ENCODE measurements at regions not wholly inside any gene's neighbourhood (a gene's known extent, or its start where the extent isn't known, plus 50 kb on each side); places are given as distances from the start of the nearest gene placed in this dataset.

DNA sequence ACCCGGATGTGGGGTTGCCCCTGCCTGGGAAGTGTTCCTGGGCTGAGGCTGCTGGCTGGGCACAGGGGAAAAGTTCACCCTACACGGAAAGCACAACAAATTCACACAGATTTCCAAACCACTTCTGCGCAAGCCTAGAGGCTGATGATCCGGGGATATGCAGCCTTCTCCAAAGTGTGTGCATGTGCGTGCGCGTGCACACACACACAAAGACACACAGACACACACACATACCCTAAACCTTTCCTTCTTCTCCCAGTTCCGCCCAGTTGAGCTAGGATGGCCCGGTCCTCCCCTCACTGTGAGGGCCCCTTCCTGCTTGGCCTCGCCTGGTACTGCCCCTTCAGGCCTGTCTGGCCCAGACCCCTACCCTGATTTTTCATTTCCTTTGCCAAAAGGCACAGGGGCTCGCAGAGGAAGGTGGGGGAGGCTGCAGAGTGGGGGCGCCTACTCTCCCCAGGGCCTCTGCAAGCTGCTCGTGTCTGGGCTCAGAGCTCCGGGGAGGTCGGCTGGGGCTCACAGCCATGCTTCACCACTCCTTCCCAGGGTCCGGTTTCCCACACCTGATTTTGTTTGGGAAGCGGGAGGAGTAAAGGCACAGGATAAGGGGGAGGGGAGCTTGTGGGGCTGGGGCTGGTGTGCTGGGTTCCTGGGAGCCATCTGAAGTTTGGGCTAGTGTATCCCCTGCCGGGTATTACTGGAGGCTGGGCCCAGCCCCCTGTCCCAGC is 144.7 kb downstream of the ENGASE start:
- ChIA-PET CTCF (no interaction called here), POLR2A (no interaction called here)
- Mint-ChIP-seq H3K4me3 (no peak overlapping the region), H3K27me3 (peaks cover 37% of the 10 kb centered on the region), H3K4me1 (peaks cover 5% of the 10 kb centered on the region), H3K36me3 (ENCODE audit: low read depth) (no peaks in the 10 kb centered on the region), H3K27ac (no peak overlapping the region), H3K9me3 (ENCODE audit: low read depth) (no peaks in the 10 kb centered on the region)
- DNase-seq, result no peak
- ATAC-seq, result no peak
- intact Hi-C loops (cut with DNase I, micrococcal nuclease), result no loop called here

DNA sequence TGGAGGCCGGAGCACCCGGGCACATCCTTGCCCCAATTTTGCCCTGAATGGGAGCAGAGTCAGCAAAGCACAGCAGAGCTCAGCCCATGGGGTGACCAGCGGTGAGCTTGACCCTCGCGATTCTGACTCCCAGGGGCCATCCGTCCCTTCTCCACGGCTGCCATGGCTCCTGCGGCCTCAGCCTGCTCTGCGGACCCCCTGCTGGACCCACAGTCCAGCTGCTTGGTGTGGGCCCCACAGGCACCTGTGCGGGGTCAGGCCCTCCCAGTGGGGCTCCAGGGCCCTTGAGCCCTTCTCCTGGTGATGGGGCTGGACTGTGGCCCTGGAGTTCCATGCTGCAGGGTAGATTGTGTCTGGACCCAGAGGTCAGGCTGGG is 144.2 kb downstream of the ENGASE start:
- H3K27ac Mint-ChIP-seq, result no peak overlapping the region
- POLR2A ChIA-PET, result no interaction called here
- intact Hi-C loops (cut with DNase I, micrococcal nuclease), result no loop called here
- no peak overlapping the region for H3K4me3 Mint-ChIP-seq
- H3K9me3 Mint-ChIP-seq (ENCODE audit: low read depth), result no peaks in the 10 kb centered on the region
- H3K4me1 Mint-ChIP-seq, result peaks cover 5% of the 10 kb centered on the region
- H3K36me3 Mint-ChIP-seq (ENCODE audit: low read depth), result no peaks in the 10 kb centered on the region
- ATAC-seq (no peak), DNase-seq (no peak)
- CTCF ChIA-PET, result no interaction called here
- peaks cover 34% of the 10 kb centered on the region for H3K27me3 Mint-ChIP-seq

DNA sequence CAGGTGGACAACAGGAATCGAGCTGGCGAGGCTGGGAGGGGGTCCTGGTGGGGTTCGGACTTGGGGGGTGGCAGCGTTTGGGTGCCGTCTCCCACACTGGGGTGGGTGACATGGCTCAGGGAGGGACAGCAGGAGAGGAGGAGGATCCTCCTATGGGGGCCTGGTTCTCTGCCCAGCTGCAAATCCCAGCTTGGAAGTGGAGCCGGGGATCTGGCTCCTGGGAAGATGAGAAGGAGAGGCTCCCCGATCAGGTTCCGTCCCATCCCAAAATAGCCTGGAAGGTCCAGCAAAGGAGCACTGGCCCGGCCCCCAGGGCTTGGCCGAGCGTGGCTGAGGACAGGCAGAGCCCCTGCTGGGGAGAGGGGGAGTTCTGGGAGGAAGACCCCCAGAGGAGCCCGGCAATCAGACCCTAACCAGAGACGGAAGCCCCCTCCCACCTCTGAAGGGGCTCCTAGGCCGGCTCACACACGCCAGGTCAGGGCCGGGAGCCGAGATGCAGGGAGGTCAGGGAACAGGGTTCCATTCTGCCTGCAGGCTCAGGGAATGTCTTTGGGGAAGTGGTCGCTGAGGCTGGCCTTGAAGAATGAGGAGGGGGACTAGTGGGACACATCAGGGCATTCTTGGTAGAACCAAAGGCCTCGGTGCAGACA is 143.7 kb downstream of the ENGASE start:
- POLR2A ChIA-PET, result interaction anchor here (0.7 kb wide), 1 partner anchor 14 kb away, joined by 3 read pairs; no protein-coding TSS in a partner anchor
- Mint-ChIP-seq H3K4me3 (no peak overlapping the region), H3K9me3 (ENCODE audit: low read depth) (no peaks in the 10 kb centered on the region), H3K4me1 (peaks cover 5% of the 10 kb centered on the region), H3K27ac (no peak overlapping the region), H3K36me3 (ENCODE audit: low read depth) (no peaks in the 10 kb centered on the region), H3K27me3 (peaks cover 36% of the 10 kb centered on the region)
- intact Hi-C loops (cut with DNase I, micrococcal nuclease), result no loop called here
- CTCF ChIA-PET, result no interaction called here
- DNase-seq (no peak), ATAC-seq (no peak)

DNA sequence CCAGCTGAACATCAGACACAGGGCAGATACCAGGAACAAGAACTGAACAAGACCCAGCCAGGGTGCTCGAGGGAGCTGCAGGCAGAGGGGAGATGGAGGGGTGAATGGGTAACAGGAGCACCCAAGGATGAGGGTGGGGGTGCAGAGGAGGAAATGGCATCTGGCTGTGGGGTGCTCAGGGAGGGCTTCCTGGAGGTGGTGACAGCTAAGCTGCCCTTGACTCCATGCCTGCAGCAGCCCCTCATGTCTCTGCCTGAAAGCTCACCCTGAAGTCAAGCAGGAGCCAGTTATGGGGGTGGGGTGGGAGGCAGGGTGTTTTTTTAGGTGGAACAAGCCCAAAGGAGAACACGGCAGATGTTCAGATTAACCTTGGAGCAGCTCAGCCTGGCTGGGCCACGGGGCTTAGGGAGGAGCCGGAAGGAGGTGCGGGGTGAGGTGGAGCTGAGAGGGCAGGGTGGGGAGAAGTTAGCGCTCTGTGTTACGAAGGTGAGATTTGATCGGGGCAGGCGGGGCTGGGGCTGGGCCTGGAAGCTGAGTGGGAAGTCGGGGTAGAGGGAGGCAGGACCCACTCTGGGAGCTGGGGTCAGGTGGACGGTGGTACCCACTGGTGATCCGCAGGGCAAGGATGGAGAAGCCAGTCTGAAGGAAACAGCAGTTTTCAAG is 143.0 kb downstream of the ENGASE start:
- ChIA-PET POLR2A (interaction anchor here (0.7 kb wide), 1 partner anchor 13 kb away, joined by 3 read pairs; no protein-coding TSS in a partner anchor), CTCF (no interaction called here)
- Mint-ChIP-seq H3K27me3 (peaks cover 31% of the 10 kb centered on the region), H3K4me3 (no peak overlapping the region), H3K27ac (no peak overlapping the region), H3K4me1 (peaks cover 5% of the 10 kb centered on the region), H3K9me3 (ENCODE audit: low read depth) (no peaks in the 10 kb centered on the region), H3K36me3 (ENCODE audit: low read depth) (no peaks in the 10 kb centered on the region)
- intact Hi-C loops (cut with DNase I, micrococcal nuclease), result no loop called here
- ATAC-seq, result no peak
- no peak for DNase-seq

DNA sequence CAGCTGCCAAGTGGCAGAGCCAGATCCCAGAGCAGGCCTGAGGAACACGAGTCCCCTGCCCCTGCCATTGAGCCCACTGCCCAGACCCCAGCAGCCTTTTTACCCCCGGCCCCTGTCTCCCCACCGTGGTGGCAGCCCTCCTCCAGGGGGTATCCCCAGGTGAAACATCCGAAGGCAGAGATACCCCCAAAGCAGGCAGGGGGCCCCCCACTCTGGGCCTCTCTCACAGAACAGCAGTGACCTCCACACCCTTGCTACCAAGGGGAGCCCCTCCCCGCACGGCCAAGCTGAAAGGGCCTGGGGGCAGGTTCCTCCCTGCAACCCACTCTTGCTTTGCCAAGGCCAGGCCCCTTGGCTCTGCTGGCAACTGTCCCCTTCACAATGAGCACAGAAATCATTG is 142.2 kb downstream of the ENGASE start:
- ATAC-seq, result no peak
- POLR2A ChIA-PET, result no interaction called here
- intact Hi-C loops (cut with DNase I, micrococcal nuclease), result no loop called here

DNA sequence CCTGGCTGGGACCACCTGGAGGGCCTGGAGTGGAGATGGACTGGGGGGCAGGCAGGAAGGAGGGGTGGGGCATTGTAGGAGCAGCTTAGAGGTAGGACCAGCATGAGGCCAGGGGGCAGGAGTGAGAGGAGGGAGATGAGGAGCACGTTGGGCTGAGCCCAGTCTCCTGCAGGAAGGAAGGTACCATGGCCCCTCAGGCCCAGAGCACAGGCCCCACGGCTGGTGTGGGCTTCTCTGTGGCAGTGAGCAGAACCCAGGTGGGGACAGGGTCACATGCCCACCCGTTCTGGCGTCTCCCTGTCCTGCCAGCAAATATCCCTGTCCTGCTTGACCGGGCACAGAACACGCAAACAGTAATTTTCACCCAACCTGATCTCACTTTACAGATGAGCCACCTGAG is 141.8 kb downstream of the ENGASE start:
- Mint-ChIP-seq H3K4me1 (peaks cover 5% of the 10 kb centered on the region), H3K36me3 (ENCODE audit: low read depth) (no peaks in the 10 kb centered on the region), H3K9me3 (ENCODE audit: low read depth) (no peaks in the 10 kb centered on the region), H3K27me3 (peaks cover 32% of the 10 kb centered on the region), H3K27ac (no peak overlapping the region), H3K4me3 (no peak overlapping the region)
- intact Hi-C loops (cut with DNase I, micrococcal nuclease), result no loop called here
- CTCF ChIA-PET, result no interaction called here
- DNase-seq (no peak), ATAC-seq (no peak)
- POLR2A ChIA-PET, result no interaction called here

More for the DNA sequence above, 142.2 kb downstream of the ENGASE start:
- Mint-ChIP-seq H3K27me3 (peaks cover 33% of the 10 kb centered on the region), H3K4me3 (no peak overlapping the region), H3K9me3 (ENCODE audit: low read depth) (no peaks in the 10 kb centered on the region), H3K36me3 (ENCODE audit: low read depth) (no peaks in the 10 kb centered on the region), H3K27ac (no peak overlapping the region), H3K4me1 (peaks cover 5% of the 10 kb centered on the region)
- CTCF ChIA-PET, result no interaction called here
- DNase-seq, result no peak

DNA sequence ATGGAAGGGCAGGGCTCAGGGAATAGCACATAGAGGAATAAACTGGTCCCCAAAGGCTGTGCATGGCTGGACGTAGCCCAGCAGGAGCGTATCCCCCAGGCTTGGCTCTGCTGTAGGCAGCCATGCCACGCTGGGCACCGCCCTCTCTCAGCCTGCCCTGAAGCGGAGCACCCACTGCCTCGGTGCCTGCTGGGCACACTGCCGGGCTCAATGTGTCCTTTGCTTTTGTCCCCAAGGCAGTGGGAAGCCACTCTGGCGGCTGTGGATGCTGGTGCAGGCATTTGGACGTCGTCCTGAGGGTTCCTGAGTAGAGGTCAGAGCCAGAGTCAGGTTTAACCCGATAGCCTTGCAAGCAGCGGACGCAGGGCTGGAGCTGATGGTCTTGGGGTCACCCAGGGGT is 141.0 kb downstream of the ENGASE start:
- POLR2A ChIA-PET, result no interaction called here
- CTCF ChIA-PET, result no interaction called here
- no peak overlapping the region for H3K4me3 Mint-ChIP-seq
- DNase-seq (no peak), ATAC-seq (no peak)
- intact Hi-C loops (cut with DNase I, micrococcal nuclease), result no loop called here
- no peaks in the 10 kb centered on the region for H3K9me3 Mint-ChIP-seq (ENCODE audit: low read depth)
- peaks cover 32% of the 10 kb centered on the region for H3K27me3 Mint-ChIP-seq
- H3K27ac Mint-ChIP-seq, result no peak overlapping the region
- peaks cover 5% of the 10 kb centered on the region for H3K4me1 Mint-ChIP-seq
- no peaks in the 10 kb centered on the region for H3K36me3 Mint-ChIP-seq (ENCODE audit: low read depth)

DNA sequence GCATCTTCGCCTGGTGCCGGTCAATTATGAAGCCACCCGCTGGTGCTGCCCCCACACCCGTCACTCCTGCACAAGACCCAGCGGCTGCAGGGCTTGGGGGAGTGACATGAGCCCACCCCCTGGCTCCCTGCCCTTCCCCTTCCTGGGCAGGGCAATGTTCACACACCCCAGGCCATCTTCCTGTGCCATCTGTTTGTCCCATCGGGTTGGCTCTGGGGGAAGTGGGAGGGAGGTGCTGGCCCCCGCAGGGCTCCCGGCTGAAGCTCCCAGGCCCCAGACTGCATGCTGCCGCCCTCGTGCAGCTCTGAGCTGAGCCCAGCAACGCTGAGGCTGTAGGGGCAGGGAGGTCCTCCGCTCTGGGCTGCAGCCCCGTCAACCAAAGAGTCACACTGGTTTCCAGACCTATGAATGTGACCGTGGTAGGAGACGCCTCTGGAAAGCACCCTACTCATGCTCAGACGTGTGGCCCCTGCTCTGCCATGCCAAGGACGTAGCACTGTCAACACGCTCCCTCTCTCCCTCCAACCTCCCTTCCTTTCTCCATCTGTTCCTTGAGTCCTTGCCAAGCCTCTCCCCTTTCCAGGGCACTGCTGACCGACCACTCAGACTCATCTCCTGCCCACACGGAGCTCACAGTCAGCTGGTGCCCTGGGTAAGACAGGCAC is 140.4 kb downstream of the ENGASE start:
- Mint-ChIP-seq H3K4me1 (no peaks in the 10 kb centered on the region), H3K36me3 (ENCODE audit: low read depth) (no peaks in the 10 kb centered on the region), H3K27ac (no peak overlapping the region), H3K4me3 (no peak overlapping the region), H3K27me3 (peaks cover 27% of the 10 kb centered on the region), H3K9me3 (ENCODE audit: low read depth) (no peaks in the 10 kb centered on the region)
- ATAC-seq (no peak), DNase-seq (no peak)
- POLR2A ChIA-PET, result no interaction called here
- intact Hi-C loops (cut with DNase I, micrococcal nuclease), result no loop called here
- CTCF ChIA-PET, result no interaction called here

DNA sequence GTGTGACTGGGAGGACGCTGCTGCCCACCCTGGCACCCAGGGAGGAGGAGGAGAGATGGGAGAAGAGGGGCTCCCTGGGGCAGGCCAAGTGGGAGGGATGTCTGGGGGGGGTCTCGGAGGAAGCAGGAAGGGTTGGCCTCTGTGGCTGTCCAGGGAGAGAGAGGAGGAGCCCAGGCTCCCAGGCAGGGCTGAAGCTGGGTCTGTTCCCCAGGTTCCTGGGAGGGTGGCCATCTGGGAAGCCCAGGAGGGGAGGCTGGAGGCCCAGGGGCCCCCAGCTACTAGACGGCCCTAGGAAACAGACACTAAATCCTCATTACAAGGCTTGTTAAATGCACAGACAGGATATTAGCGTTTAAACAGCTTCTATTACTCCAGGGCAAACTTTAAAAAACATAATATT is 139.8 kb downstream of the ENGASE start:
- intact Hi-C loops (cut with DNase I, micrococcal nuclease), result no loop called here
- Mint-ChIP-seq H3K36me3 (ENCODE audit: low read depth) (no peaks in the 10 kb centered on the region), H3K27me3 (peaks cover 27% of the 10 kb centered on the region), H3K4me1 (no peaks in the 10 kb centered on the region), H3K9me3 (ENCODE audit: low read depth) (no peaks in the 10 kb centered on the region), H3K27ac (no peak overlapping the region), H3K4me3 (no peak overlapping the region)
- ATAC-seq (no peak), DNase-seq (no peak)
- ChIA-PET POLR2A (no interaction called here), CTCF (no interaction called here)

DNA sequence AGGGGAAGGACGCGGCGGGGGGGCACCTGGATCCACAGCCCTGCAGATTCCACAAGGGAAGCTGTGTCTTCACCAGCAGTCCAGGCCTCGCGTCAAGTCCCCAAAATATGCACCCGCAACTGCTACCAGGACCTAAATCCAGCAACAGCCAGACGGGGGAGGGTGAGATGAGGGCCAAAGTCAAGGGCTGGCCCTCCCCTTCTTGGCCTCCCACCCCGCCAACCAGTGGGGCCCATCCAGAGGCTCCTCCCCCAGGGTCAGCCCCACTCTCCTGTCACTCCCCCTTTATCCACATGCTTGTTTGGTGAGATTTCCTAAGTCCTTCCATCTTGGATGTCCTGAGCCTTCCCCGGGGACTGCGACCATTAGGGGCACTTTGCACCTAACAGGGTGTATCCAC is 138.7 kb downstream of the ENGASE start:
- POLR2A ChIA-PET, result no interaction called here
- intact Hi-C loops (cut with DNase I, micrococcal nuclease), result no loop called here
- DNase-seq (no peak), ATAC-seq (no peak)
- H3K9me3 Mint-ChIP-seq (ENCODE audit: low read depth), result no peaks in the 10 kb centered on the region
- no peak overlapping the region for H3K27ac Mint-ChIP-seq
- CTCF ChIA-PET, result no interaction called here
- peaks cover 25% of the 10 kb centered on the region for H3K27me3 Mint-ChIP-seq
- H3K4me1 Mint-ChIP-seq, result no peaks in the 10 kb centered on the region
- no peaks in the 10 kb centered on the region for H3K36me3 Mint-ChIP-seq (ENCODE audit: low read depth)
- H3K4me3 Mint-ChIP-seq, result no peak overlapping the region

DNA sequence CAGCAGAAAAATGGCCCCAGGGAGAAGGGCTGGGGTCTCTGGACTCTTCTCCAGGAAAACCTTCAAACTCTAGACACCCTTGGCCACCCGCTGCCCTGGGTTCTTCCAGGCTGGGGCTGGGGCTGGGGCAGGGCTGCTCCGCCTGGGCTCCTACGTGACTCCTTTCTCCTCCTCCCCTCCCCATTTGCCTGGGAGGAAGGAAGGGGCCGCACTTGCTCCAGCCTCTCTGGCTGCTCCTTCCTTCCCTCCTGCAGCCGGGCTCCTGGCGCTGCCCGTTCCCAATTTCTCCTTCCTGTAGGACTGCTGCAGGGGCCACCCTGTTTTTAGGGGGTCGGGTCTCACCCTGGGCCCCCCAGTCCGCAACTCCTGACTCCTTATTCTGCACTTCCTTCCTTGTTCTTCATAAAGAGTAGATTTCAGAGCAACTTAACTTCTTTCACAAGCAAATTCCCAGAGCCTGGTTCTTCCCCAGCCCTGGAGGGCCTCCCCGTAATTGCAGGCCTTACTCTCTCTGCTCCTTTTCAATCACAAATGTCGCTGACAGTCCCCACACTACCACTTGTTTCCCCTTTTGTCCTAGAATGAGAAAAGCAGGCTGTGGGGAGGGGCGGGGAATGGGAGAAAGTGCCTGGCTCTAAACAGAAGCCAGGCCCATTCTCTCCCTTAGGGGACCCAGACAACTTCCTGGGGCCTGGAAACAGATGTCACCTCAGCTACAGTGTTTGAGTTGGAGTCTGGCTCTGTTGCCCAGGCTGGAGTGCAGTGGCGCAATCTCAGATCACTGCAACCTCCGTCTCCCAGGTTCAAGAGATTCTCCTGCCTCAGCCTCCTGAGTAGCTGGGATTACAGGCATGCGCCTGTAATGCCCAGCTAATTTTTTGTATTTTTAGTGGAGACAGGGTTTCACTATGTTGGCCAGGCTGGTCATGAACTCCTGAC is 137.8 kb downstream of the ENGASE start:
- H3K27ac Mint-ChIP-seq, result no peak overlapping the region
- ChIA-PET CTCF (no interaction called here), POLR2A (no interaction called here)
- H3K4me1 Mint-ChIP-seq, result no peaks in the 10 kb centered on the region
- no peak for DNase-seq
- H3K9me3 Mint-ChIP-seq (ENCODE audit: low read depth), result no peaks in the 10 kb centered on the region
- H3K36me3 Mint-ChIP-seq (ENCODE audit: low read depth), result no peaks in the 10 kb centered on the region
- intact Hi-C loops (cut with DNase I, micrococcal nuclease), result no loop called here
- H3K27me3 Mint-ChIP-seq, result peaks cover 20% of the 10 kb centered on the region
- H3K4me3 Mint-ChIP-seq, result no peak overlapping the region
- no peak for ATAC-seq
